ENCODE measurements at regions not wholly inside any gene's neighbourhood (a gene's known extent, or its start where the extent isn't known, plus 50 kb on each side); places are given as distances from the start of the nearest gene placed in this dataset.
A peak's percentile ranks its signal among the peaks of the same experiment; 100 is the strongest.

- no peak for DNase-seq
These were observed 531.9 kb downstream of the XIRP2 start for GRCh38 chr2:167420211-167420610.

DNA sequence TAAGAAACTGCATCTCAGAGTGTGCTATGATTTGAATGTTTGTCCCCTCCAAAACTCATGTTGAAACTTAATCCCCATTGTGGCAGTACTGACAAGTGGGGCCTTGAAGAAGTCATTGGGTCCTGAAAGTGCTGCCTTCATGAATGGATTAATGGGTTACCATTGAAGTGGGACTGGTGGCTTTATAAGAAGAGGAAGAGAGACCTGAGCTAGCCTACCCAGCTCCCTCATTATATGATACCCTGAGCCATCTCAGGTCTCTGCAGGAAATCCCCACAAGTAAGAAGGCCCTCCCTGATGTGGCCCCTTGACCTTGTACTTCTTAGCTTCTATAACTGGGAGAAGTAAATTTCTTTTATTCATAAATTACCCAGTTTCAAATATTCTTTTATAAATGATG lies 526.8 kb downstream of the XIRP2 start:
- no peak for DNase-seq

- DNase-seq, result no peak
These were observed 523.1 kb downstream of the XIRP2 start for GRCh38 chr2:167411367-167411766.

DNA sequence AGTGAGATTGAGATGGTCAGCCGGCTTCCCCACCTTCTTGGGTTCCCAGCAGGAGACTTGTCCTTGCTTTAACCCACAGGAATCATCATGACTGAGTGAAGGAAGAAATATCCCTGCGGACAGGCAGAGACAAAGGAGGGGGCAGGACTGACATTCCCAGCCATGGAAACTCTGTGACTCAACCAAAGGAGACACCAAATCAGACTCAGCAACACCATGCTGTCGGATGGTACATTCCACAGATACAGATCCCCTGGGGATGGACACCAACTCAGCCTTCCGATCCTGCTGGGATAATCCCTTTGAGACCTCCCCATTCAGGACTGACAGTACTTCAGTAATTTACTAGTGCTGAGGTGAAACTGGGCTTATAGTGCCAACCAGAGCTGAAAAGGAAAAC lies 518.3 kb downstream of the XIRP2 start:
- DNase-seq, result peak; percentile 97

DNA sequence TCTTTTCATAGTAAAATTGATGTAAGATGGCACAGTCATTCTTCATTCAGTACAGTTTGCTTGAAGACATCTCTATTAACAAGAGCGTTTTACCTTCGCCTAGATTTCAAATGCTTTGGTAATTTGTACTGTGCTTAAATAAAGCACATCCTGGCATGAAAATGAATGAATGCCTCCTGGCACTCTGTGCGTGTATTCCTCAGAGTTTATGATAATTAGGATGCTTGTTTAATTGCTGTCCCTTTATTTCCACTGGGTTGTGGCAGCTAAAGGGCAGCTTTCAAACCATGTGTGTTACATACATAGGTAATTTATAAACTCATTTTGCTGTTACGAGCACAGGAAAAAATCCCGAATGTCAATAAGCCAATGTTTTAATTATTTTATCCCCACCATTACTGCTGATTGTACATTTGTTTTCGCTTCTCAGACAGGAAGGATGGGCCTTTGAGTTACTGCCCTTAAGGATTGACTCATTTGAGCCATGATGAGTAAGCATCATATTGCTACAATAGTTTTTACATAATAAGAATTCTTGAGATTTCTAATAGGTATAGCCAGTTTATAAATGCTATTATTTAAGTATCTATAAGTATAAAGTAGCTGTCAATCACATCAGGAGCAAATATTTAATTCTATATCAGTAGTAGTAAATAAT lies 516.5 kb downstream of the XIRP2 start:
- no peak for DNase-seq

DNA sequence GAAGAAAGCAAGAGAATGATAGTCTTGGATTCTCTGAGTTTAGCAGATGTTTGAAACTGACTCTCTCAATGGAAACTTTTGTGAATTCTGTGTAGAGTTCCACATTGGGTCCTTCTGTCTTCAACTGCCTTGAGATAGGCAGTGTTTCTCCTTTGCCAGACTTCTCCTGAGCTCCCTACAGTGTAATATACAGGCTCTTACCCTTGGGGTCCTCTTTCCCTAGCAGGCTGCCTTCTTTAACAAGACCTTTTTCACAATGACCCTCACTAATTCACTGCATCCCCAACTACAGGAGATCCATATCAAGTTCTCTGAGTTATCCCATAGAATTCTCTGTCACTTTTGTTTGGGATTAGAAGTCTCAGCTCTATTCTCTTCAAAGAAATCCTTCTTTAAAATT lies 513.0 kb downstream of the XIRP2 start:
- DNase-seq, result no peak

- DNase-seq, result no peak
These were observed 512.3 kb downstream of the XIRP2 start for GRCh38 chr2:167400546-167400945.

DNA sequence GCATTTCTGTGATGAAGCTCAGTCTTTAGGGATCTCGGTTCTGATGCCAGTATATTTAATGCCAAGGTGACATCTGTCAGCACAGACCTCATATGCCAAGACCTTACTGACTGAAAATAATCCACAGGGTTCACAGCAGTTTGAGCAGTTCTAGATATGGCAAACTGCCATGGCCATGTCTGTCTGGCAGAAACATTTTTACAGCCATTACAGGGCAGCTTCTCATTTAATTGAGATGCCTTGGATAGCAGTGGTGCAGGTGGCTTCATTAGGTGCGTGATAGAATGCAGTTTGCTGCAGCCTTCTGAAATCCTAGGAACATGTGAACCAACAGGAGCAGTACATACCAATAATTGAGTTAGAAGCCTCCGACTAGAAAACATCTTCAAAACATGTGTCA lies 510.6 kb downstream of the XIRP2 start:
- no peak for DNase-seq

DNA sequence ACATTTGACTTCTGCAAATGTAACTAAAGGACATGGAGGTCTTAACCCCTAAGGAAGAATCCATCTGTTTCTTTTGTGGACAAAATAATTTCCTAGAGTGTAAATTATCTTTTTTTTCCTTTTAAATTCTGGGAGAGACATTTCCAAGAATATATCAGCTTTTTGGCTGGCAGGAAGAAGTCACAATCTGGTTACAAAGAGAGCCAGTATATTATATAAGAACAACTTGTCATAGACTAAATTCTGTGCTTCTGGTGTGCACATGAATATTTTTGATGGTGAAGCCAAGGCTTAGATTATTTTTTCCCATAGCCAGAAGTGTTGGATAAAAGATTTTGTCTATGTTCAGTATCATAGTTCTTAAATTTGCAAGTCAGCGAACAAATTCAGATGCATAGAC lies 500.6 kb downstream of the XIRP2 start:
- no peak for DNase-seq

- no peak for DNase-seq
These were observed 500.2 kb downstream of the XIRP2 start for GRCh38 chr2:167388497-167388896.

- DNase-seq, result no peak
These were observed 498.4 kb downstream of the XIRP2 start for GRCh38 chr2:167386694-167387093.

GRCh38 chr2:167383610-167384194 lies 495.4 kb downstream of the XIRP2 start:
- no peak for DNase-seq

DNA sequence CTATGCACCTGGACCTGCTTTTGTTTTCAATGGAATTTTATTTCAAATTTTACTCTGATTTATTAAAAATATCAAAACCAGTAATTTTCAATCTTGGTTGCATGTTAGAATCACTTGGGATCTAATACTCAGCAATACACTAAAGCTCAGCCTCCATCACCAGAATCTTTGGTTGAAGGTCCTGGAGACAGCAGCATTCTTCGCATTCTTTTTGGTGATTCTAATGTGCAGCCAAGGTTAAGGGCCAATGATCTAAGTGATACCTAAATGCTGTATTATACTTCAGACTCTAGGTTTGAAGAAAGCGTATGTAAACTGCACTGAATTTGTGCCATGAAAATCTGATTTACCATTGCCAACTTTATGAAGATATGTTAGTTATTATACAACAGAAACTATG lies 493.1 kb downstream of the XIRP2 start:
- DNase-seq, result no peak

DNA sequence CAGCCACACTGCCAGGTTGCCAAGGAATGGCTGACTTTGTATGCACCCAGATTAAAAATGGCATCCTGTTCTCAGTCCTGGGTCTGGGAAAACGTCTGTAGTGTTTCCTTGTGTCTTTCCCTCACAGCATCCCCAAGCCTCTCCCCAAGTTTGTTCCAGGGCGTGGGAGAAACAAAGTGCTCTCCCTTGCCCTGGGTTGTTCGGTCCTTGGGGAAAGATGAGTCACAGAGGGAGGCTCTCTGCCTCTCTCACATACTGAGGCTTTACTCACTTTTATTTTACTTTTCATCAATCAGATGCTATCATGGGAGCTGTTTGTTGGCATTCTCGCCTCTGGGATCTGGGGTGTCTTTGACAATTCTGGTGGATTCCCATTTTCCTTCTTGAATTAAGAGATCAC lies 492.3 kb downstream of the XIRP2 start:
- DNase-seq, result no peak

GRCh38 chr2:167380094-167380493 lies 491.8 kb downstream of the XIRP2 start:
- DNase-seq, result no peak

DNA sequence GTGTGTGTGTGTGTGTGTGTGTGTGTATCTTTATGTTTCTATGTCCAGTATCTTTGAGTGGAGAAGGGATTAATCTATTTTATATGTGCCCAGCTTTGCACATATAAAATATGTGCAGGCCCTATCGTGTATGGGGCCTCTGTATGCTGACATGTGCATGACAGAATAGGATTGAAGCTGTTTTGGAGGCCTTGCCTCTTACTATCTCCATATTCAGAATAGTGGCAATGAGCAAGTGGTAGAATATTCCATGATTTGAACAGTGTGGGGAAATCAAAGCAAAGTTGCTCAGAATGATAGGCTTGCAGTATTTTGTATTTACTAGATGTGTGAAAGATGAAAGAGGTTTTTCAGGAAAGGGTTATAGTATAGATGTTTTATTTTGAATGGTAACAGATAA lies 480.8 kb downstream of the XIRP2 start:
- DNase-seq, result no peak

DNA sequence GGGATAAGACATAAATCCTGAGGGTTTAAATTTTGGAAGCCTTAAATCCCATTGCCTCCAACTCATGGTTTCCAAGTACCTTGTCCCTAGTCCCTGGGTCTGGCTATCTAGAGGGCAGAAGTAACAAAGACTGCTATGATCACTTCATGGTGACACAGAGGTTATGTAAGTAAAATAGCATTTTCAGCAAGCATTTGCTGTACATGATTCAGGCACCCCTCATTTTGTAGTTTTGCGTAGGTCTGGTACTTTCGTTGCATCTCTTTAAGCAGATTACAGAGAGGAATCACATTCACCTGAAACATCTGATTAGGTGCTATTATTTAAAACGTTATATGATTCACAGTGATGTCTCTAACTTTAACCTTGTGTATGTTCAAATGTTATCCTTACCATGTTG lies 480.1 kb downstream of the XIRP2 start:
- no peak for DNase-seq

DNA sequence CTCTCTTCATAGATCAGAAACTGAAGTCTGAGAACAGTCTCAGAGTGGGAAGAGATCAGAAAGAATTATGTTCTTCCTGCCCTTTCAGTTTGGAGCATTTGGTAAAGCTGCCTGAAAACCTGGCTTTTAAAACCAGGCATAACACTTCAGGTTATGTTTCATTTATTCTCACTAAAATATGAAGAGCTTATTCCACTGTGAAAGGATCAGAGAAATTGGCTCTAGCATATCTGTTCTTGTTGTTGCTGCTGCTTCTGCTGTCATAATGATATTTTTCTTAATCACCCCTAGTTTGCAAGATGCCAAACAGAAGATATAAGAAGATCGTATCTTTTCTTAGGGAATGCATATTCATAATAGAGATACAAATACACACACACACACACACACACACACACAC lies 476.9 kb downstream of the XIRP2 start:
- DNase-seq, result no peak

- DNase-seq, result no peak
These were observed 473.1 kb downstream of the XIRP2 start for GRCh38 chr2:167361426-167361825.

DNA sequence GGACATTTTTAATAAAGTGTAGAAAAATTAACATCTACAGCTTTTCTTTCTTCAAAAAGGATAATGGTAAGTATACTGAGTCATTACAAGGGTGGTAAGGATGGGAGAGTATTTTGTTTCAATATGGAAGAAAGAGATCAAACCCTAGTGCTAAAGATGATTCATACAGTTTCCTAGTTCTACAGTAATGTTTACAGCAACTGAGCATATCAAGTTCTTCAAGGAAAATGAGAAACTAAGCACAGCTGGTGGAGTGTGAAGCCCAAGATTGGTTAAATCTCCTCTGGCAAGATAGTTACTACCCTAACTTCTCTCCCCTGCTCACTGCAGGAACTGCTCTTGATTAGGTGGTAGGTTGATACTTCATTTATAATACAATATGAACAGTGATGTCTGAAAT lies 467.5 kb downstream of the XIRP2 start:
- DNase-seq, result no peak

DNA sequence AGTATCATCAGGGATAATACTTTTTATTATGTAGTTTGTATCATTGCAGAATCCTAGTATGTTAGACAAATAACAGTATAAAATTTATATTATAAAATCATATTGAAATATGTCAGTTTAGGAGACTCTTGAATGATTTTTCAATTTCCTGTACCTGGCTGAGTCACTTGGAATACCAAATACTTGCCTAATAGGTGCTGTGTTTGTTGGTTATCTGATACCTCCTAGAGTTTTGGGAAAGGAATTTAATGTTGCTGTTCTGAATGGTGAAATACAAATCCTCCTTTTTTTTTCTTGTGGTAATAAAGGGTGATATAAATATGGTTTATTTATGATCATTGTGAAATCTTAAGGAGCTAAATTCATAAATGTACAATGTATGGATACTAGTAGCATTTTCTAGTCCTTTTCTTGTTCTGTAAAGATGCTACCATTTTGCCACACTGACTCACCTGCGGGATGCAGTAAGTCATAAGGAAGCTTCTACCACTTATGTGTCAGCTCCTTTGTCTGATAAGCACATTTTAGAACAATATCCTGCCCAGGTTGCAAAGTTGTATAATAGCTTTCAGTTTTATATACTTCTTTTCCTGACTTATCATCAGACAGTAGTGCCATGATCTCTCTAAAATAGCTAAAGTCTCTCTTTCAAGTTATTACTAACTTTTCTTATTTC lies 465.5 kb downstream of the XIRP2 start:
- no peak for DNase-seq

GRCh38 chr2:167345559-167345958 lies 457.3 kb downstream of the XIRP2 start:
- DNase-seq, result no peak

GRCh38 chr2:167342769-167343168 lies 454.5 kb downstream of the XIRP2 start:
- DNase-seq, result no peak

- no peak for DNase-seq
These were observed 452.0 kb downstream of the XIRP2 start for GRCh38 chr2:167340322-167340721.

GRCh38 chr2:167336213-167336612 lies 447.9 kb downstream of the XIRP2 start:
- DNase-seq, result no peak
